Dedifferentiated amniotic fluid mesenchymal stem cell (primary cell): ENCODE measurements at regions not wholly inside any gene's neighbourhood (a gene's known extent, or its start where the extent isn't known, plus 50 kb on each side); places are given as distances from the start of the nearest gene placed in this dataset.

Experiments used
- DNase-seq: peaks from one replicate; pipeline ENCODE4 v3.0.0-alpha.2; 2016; ENCODE audit errors: extremely low spot score

- DNase-seq = no peak
Measured at GRCh38 chr14:40574780-40575179, 1031.9 kb upstream of the LRFN5 start.

DNA sequence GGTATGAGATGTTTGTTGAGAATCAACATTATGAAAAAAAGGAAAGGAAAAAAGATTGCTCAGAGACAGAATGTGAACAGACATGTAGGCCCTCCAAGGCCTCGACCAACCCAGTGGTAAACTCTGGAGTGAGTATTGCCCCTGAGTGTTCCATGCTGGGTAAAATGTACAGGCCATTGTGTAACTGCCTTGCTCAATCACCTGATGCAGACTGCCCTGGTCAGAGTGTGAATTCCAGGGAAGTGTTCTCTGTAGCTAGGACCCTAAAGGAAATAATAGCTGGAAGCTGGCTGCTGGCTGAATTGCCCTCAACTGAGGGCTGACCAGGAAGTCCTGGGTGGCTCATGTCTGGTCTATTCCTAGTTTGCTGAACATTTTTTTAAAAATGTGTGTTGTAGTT lies 1081.4 kb upstream of the LRFN5 start:
- DNase-seq = no peak

DNA sequence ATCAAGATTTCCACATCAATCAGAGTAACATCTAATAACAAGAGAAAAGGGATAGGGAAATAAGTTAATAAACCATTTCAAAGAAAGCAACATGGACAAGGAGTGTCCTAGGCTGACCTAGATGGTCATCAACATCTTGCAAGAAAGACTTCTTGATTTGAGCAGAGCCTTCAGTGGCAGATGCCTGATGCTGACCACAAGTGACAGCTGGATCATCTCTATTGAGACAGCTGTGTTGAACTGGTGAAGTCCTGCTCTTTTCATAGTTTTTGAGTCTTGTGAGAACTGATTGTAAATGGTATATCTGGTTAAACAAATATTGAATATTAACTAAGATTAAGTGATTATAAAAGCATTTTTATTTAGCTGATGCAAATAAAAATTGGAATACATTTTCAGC lies 1083.6 kb upstream of the LRFN5 start:
- DNase-seq = no peak

DNA sequence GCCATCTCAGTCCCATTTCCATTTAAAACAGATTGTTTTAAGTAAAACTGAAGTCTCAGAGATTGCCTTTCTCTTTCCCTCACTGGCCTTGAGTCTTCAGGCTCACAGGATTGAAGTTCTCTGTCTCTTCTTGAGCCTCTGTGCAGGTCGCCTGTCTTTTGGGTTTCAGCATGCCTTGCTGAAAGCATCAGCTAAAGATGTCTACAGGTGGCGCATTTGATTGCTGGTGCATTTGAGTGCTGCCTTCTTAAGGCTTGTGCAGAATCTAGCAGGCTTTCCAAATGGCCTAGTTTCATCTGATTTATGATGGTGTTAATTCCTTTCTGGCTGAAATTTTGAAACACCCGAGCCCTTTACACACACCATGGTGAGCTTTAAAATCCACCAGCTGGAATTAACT lies 1062.2 kb upstream of the FBXO33 start:
- DNase-seq = no peak

- DNase-seq = no peak
Measured at GRCh38 chr14:40487824-40488223, 1055.6 kb upstream of the FBXO33 start.

DNA sequence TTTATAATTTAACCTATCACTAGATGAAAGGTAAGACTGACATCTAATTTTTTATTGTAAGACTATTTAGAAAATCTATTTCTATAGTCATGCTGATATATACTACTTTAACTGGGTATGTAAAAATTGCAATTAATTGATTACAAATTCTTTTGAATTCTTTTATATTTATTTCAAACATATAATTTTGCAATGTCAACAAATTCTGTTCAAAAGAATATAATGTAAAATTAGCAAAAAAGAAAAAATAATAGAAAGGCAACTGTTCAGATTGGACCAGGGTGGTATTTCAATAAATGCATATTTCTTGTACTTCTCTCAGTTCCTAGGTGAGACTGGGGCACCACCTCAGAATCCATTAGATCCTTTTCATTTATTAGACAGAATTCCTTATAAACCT lies 1053.5 kb upstream of the FBXO33 start:
- DNase-seq = no peak

- no peak for DNase-seq
Measured at GRCh38 chr14:40476005-40476404, 1043.8 kb upstream of the FBXO33 start.

GRCh38 chr14:40467969-40468368 lies 1035.7 kb upstream of the FBXO33 start:
- DNase-seq = no peak

- no peak for DNase-seq
Measured at GRCh38 chr14:40464531-40464930, 1032.3 kb upstream of the FBXO33 start.

DNA sequence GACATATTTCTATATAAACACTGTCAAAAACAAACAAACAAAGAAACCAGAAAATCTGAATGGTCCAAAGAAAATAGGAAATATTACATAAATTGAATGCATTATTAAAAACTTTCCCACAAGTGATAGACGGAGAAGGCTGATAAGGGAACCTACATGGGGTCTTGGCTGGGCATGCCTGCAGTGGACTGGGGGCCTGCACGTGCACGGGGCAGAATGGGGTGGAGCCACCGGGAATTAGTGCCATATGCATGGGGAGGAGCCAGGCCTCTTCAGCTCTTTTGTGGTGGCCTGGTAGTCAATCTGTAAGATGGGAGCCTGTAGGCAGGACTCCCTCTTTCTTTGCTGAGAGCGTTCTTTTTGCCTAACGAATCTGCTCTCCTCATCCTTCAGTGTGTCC lies 1031.7 kb upstream of the FBXO33 start:
- no peak for DNase-seq

- no peak for DNase-seq
Measured at GRCh38 chr14:40452674-40453073, 1020.4 kb upstream of the FBXO33 start.

GRCh38 chr14:40447017-40447416 lies 1014.8 kb upstream of the FBXO33 start:
- DNase-seq = no peak

DNA sequence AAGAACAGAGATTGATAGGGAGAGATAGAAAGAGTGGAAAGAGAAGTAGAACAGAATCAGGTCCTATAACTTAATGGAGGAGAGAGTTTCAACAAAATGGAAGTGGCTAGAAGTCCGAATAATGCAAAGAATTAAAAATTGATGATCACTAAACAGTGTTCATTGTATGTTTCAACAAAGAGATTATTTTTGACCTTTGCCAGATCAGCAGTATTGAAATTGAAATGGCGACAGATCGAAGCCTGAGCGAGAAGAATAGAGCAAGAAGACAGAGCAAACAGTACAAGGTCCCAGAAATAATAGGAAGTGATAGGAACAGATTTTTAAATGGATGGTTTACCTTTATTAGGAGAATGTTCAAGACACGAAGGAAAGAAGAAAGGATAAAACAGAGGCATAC lies 1012.8 kb upstream of the FBXO33 start:
- DNase-seq = no peak

DNA sequence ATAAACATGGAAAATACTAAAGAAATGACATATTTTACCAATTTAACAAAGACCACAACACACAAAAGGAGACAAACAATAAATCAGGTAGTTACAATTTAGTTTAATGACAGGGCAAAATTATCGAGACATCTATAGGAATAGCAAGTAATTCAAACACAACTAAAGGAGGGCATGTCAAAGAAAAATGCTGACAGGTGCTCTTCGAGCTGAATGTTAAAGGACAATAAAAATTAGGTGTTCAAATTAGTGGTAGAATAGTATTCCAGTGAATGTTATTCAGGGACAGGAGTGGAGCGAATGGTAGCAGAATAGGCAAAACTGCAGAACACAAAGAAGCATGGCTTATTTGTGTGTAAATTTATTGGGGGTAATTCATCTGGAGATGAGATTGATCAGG lies 1004.3 kb upstream of the FBXO33 start:
- no peak for DNase-seq

DNA sequence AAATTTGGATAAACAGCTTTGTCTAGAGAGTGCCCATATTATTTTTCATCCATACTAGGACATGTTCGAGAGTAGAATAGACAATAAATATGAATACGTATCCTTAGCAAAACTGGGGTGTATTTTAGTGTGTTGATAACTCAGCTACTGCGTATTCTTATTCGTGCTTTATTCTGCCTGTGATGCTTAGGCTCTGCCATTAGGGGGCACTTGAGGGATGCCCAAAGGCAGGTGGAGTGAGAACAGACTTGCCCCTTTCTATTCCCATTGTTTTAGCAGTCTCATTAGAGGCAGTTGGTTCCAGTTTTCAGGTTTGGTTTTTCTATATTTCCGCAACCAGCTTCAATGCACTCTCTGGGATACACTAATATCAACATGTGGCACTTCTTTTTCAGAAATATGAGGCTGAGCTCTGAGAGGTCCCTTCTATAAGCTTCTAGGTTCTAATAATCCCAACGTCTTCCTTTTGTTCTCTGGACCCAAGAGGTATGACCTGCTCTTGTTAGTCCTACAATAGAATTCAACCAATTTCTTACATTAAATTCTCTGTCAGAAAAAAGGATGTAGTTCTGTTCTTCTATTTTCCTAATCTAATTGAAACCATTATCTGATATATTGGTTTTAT lies 985.7 kb upstream of the FBXO33 start:
- DNase-seq = no peak

DNA sequence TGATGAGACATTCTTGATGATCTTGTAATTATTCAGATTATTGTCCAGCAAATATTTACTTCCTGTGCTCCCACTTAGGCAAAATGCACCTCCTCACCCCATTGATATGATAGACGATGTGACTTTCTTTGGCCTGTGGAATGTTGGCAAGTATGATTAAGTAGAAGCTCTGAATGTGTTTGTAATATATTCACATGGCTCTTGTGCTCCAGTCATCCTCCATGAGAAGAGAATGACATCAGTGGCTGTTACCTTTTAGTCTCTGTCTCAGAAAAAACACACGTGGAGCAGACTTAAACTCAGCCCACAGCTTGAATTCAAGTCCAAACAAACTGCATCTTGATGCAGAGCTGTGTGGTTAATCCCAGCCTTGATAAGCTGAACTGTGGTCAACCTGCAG lies 984.3 kb upstream of the FBXO33 start:
- no peak for DNase-seq

DNA sequence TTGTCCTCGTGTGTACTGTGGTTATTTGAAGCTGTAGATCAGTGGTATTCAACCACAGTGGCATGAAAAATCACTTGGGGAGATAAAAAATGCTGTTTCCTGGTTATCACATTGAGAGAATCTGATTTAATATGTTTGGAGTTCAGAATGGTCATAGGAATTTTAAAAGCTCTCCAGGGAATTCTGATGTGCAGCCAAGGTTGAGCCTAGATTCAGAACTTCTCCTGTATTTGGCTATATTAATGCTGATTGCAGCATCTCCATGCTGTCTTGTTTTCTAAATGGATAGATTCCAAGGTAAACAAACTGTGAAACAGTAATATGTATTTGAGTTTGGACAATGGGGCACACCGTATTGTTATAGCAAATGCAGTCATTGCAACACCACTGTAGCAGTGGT lies 982.2 kb upstream of the FBXO33 start:
- no peak for DNase-seq

- DNase-seq = no peak
Measured at GRCh38 chr14:40413136-40413535, 980.9 kb upstream of the FBXO33 start.

GRCh38 chr14:40410708-40411107 lies 978.5 kb upstream of the FBXO33 start:
- DNase-seq = no peak

DNA sequence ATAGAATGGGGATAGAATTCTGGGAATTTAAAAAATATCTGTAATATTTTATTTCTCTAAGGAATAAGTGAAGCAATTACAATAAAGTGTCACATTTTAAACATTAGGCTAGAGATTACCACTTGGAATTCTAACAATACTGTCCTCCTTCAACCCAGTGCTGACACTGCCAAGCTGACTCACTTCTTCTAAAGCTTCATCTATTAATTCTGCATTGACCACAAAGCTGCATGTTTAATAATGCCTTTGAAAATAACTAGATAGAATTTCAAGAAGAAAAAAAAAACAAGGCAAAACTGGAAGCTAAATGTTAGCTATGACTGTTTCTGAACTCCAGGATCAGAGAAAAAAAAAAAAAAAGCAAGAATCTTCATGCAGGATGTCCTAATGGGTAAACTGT lies 970.7 kb upstream of the FBXO33 start:
- DNase-seq = no peak

DNA sequence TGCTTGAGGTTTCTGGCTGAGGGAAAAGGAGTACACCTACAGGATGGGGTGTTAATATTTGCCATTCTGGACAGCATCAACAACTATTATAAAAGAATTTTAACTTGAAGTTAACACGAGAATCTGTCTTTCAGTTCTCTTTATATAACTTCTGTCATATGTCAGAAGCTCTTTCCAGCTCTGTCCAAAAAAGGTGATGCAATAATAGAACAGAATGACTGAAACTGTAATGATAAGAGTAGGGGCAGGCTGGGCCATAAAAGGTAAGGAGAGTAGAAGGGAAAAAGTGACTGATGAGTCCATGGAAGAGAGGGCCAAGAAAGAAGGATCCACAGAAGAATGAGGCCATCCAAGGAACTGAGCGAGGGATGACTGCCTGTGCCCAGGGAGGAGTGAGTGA lies 966.7 kb upstream of the FBXO33 start:
- no peak for DNase-seq

DNA sequence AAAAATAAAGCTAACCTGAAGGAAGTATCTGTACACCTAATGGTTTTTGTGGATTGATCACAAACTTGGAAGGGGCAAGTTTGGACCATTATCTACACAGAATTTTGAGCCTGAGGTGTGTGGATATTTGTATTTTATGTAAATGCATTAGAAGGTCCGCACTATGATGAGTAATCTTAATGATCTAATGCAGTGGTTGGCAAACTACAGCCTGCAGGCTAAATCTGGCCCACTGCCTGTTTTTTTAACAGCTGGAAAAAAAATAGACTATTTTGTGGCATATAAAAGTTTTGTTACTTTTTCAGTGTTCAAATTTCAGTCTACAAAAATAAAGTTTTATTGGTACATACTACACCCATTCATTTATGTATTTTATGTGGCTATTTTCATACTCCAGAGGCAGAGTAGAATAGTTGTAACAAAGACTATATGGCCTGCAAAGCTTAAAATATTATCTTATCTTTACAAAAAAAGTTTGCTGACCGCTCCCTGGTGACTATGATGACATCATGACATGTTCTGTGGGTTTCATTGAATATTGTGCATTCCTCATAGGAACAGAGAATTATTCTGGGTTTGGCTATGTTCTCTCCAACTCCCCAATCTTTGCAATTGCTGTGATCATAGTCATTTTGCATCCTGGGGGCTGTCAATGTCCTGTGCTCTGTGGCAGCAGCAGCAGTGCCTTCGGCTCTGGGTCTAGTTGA lies 962.6 kb upstream of the FBXO33 start:
- DNase-seq = no peak

- no peak for DNase-seq
Measured at GRCh38 chr14:40393143-40393542, 960.9 kb upstream of the FBXO33 start.

DNA sequence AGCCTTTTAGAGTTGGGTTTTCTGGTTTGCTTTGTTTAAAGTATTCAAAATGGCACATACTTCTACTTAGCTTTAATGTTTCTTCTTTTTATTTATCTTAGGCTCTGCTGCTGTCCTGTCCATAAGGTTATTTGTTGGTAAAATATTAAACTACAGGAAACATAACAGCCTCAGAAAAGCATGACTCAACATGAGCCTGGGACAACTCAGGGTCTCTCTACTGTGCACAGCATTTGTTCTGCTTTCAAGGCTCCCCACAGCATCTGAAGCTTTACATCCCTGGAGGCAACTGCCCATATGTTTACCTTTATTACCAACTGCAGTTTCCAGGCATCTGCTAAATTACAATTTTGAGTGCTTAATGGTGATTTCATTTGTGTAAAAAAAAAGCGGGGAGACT lies 954.2 kb upstream of the FBXO33 start:
- no peak for DNase-seq
